RWPE1 (cell line): ENCODE measurements at regions not wholly inside any gene's neighbourhood (a gene's known extent, or its start where the extent isn't known, plus 50 kb on each side); places are given as distances from the start of the nearest gene placed in this dataset.

Source experiments
- CTCF ChIA-PET: fragments of 350-600 bp; sonication (Branson Sonifier 250); formaldehyde crosslinking; extraction: SDS; loops from one replicate; lab custom pipeline; 2021; lab: Yijun Ruan, JAX
- POLR2A ChIA-PET: fragments of 400-600 bp; formaldehyde crosslinking; extraction: SDS; loops from one replicate; lab custom pipeline; 2020; ENCODE audit warnings: antibody characterized with exemption; ENCODE audit not compliant: low non-redundant PET; lab: Yijun Ruan, JAX
- DNase-seq: peaks from one replicate; pipeline ENCODE4 v3.0.0; 2012; ENCODE audit warnings: low spot score
- H3K27ac ChIP-seq: fragments of 450-650 bp; 2 replicates; pipeline ENCODE4 v1.5.1; 2017
- TF ChIP-seq, protein P1 (sequence below): fragments of 450-650 bp; conservative IDR thresholded peaks from 2 replicates; pipeline ENCODE4 v1.5.1; 2017; ENCODE audit warnings: low read depth, mild to moderate bottlenecking

DNA sequence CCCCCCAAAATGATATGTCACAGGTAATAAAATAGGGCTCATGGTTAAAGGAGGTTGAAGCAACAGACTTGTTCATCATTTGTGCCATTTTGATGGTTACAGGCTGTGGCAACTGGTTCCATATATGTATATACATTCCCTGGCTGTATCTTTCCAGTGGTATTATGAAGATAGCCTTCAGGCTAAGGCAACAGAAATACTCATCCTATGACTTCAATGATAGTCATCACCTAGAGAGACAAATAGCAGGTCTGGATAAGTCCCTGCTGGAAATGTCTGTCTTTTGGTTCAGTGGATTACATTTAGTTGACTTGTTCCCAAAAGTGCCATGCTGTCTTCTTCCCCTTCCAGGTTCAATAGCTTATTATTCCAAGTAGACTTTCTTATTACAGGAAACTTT lies 997.4 kb downstream of the FLRT2 start:
- DNase-seq: no peak
- ChIA-PET CTCF (no interaction called here), POLR2A (no interaction called here)
- no peak overlapping the region for H3K27ac ChIP-seq
- TF ChIP-seq, protein P1, sequence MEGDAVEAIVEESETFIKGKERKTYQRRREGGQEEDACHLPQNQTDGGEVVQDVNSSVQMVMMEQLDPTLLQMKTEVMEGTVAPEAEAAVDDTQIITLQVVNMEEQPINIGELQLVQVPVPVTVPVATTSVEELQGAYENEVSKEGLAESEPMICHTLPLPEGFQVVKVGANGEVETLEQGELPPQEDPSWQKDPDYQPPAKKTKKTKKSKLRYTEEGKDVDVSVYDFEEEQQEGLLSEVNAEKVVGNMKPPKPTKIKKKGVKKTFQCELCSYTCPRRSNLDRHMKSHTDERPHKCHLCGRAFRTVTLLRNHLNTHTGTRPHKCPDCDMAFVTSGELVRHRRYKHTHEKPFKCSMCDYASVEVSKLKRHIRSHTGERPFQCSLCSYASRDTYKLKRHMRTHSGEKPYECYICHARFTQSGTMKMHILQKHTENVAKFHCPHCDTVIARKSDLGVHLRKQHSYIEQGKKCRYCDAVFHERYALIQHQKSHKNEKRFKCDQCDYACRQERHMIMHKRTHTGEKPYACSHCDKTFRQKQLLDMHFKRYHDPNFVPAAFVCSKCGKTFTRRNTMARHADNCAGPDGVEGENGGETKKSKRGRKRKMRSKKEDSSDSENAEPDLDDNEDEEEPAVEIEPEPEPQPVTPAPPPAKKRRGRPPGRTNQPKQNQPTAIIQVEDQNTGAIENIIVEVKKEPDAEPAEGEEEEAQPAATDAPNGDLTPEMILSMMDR: no peak

- ChIA-PET POLR2A (no interaction called here), CTCF (interaction anchor here (0.6 to 0.7 kb wide), 2 partner anchors 127 to 946 kb away, joined by 3 read pairs; no protein-coding TSS in a partner anchor)
- no peak overlapping the region for H3K27ac ChIP-seq
- no peak for DNase-seq
- TF ChIP-seq, protein P1: no peak
Observed at GRCh38 chr14:86525673-86526072, 995.7 kb downstream of the FLRT2 start.

DNA sequence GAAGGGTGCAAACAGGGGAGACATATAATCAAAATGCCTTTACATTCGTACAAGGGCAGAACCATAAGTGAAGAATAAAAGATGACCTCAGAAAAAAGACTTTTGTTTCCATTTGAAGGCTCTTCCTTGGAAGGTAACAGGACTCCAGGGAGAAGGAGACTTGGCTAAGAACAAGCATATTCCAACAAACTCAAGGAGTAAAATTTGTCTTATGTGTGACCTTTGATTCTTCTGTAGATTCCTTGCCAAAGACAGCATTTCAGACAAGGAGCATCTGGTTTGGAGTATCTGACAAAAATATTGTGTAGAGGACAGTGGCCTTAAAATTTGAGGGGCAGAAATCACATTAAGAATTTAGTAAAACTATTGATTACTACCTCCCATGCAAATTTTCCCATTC lies 991.9 kb downstream of the FLRT2 start:
- DNase-seq: no peak
- TF ChIP-seq, protein P1: no peak
- CTCF ChIA-PET: no interaction called here
- POLR2A ChIA-PET: no interaction called here
- H3K27ac ChIP-seq: no peak overlapping the region

DNA sequence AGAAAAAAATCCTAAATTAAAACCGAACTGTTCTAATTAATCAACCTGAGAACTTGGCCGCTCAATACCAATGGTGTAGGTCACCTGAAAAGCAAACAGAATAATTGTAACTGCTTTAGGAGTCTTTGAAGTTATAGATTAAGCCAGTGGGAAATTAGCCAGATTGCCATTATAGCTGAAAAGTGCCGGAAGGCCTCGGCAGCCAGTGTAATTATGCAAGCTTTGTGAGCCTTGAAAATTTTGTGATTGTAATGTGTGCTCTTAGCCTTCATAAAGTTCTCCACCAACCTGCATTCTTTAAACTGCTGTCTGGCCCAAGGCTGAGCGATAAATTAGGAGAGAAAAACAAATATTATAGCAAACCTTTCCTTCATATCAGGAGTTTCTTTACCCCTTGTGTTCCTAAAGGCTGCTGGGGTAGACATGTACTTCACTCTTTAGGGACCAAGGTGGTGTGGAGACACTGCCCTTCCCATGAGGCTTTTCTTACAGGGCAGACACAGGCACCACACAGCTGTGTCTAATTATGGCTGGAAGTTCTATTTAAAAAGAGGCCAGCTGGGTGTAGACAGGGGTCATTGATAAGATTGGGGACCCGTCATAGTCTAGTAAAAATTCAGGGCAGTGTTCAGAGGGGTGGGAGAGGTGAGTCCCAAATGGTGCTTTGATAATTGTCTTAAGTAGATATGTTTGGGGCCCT lies 991.2 kb downstream of the FLRT2 start:
- POLR2A ChIA-PET: no interaction called here
- no peak overlapping the region for H3K27ac ChIP-seq
- DNase-seq: no peak
- CTCF ChIA-PET: no interaction called here
- TF ChIP-seq, protein P1: no peak

DNA sequence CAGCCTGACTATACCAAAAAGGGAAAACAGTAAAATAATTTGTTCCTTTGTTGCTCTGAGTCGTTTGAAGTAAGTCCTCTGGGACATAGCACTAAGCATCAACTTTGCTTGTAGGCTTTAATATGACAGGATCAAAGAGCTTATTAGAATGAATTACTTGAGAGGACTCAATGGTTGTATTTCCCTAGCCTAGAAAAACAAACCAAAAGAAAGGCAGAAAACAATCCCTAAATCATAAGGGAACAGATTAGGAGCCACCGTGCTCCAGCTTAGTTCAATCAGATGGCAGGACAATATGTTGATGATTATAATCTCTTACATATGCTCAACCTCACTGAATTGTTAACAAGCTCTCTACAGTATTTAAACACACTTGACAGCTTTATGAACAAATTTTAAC lies 988.4 kb downstream of the FLRT2 start:
- TF ChIP-seq, protein P1: no peak
- ChIA-PET CTCF (no interaction called here), POLR2A (no interaction called here)
- no peak overlapping the region for H3K27ac ChIP-seq
- DNase-seq: no peak

- POLR2A ChIA-PET: no interaction called here
- DNase-seq: no peak
- CTCF ChIA-PET: no interaction called here
- TF ChIP-seq, protein P1: no peak
- H3K27ac ChIP-seq: no peak overlapping the region
Observed at GRCh38 chr14:86515195-86515594, 985.3 kb downstream of the FLRT2 start.
